WTC11 (cell line): ENCODE measurements at regions not wholly inside any gene's neighbourhood (a gene's known extent, or its start where the extent isn't known, plus 50 kb on each side); places are given as distances from the start of the nearest gene placed in this dataset.

Experiments used
- ATAC-seq: fragments of 200-7000 bp; cut with Tn5 transposase; 2 replicates; pipeline ENCODE4 v1.10.0; 2021; ENCODE audit warnings: mild to moderate bottlenecking, moderate library complexity
- CTCF ChIA-PET: fragments of 300-600 bp; sonication (Branson Sonifier 250); formaldehyde crosslinking; loops from one replicate; lab custom pipeline; 2021; ENCODE audit warnings: antibody characterized with exemption; lab: Charles Lee
- POLR2A ChIA-PET: fragments of 350-600 bp; sonication (Branson Sonifier 250); formaldehyde crosslinking; loops from one replicate; lab custom pipeline; 2021; ENCODE audit warnings: antibody characterized with exemption; lab: Charles Lee
- DNase-seq: peaks from one replicate; pipeline ENCODE4 v3.0.0; 2021; ENCODE audit warnings: low spot score
- H3K27ac Mint-ChIP-seq: 2 replicates; pipeline ENCODE4 v1.8.0; 2021; ENCODE audit warnings: mixed read lengths
- H3K27me3 Mint-ChIP-seq: 2 replicates; pipeline ENCODE4 v1.8.0; 2021; ENCODE audit warnings: low read depth, mild to moderate bottlenecking, moderate library complexity, mixed read lengths
- H3K36me3 Mint-ChIP-seq: 2 replicates; pipeline ENCODE4 v1.8.0; 2021; ENCODE audit warnings: mixed read lengths
- H3K4me1 Mint-ChIP-seq: 2 replicates; pipeline ENCODE4 v1.8.0; 2022; ENCODE audit warnings: mixed read lengths
- H3K4me3 Mint-ChIP-seq: 2 replicates; pipeline ENCODE4 v1.8.0; 2021; ENCODE audit warnings: mild to moderate bottlenecking, moderate library complexity, mixed read lengths
- H3K9me3 Mint-ChIP-seq: 2 replicates; pipeline ENCODE4 v1.8.0; 2021; ENCODE audit warnings: mixed read lengths
- EMX1 ChIP-seq: fragments of 250-450 bp; sonication (Bioruptor Pico); IDR thresholded peaks from 2 replicates; pipeline ENCODE4 v1.8.0; 2021; ENCODE audit warnings: mild to moderate bottlenecking
- ESRRA ChIP-seq: sonication (generic); formaldehyde crosslinking; IDR thresholded peaks from 2 replicates; pipeline ENCODE4 v1.8.1; 2022; ENCODE audit warnings: mild to moderate bottlenecking, missing genetic modification reagents, borderline replicate concordance
- FOXK1 ChIP-seq: sonication (generic); formaldehyde crosslinking; IDR thresholded peaks from 2 replicates; pipeline ENCODE4 v1.8.0; 2022; ENCODE audit warnings: mild to moderate bottlenecking, moderate library complexity, missing genetic modification reagents
- GRHL2 ChIP-seq: fragments of 250-450 bp; sonication (Bioruptor Pico); IDR thresholded peaks from 2 replicates; pipeline ENCODE4 v1.8.0; 2022; ENCODE audit warnings: mild to moderate bottlenecking, moderate library complexity; ENCODE audit not compliant: insufficient replicate concordance, severe bottlenecking
- IRF2 ChIP-seq: sonication (generic); formaldehyde crosslinking; IDR thresholded peaks from 2 replicates; pipeline ENCODE4 v1.8.0; 2022; ENCODE audit warnings: low read depth, missing genetic modification reagents, borderline replicate concordance
- JAZF1 ChIP-seq: fragments of 250-450 bp; sonication (Bioruptor Pico); IDR thresholded peaks from 2 replicates; pipeline ENCODE4 v1.9.0; 2021; ENCODE audit warnings: moderate library complexity, mild to moderate bottlenecking, inconsistent platforms
- JUN ChIP-seq: sonication (generic); formaldehyde crosslinking; IDR thresholded peaks from 2 replicates; pipeline ENCODE4 v1.8.0; 2023; ENCODE audit warnings: mild to moderate bottlenecking, missing genetic modification reagents
- MYBL2 ChIP-seq: sonication (generic); formaldehyde crosslinking; IDR thresholded peaks from 2 replicates; pipeline ENCODE4 v1.8.1; 2023; ENCODE audit warnings: mild to moderate bottlenecking, moderate library complexity, missing genetic modification reagents
- RELA ChIP-seq: sonication (generic); formaldehyde crosslinking; IDR thresholded peaks from 2 replicates; pipeline ENCODE4 v1.8.1; 2022; ENCODE audit warnings: missing genetic modification reagents, mild to moderate bottlenecking, borderline replicate concordance
- RORB ChIP-seq: fragments of 250-450 bp; sonication (Bioruptor Pico); IDR thresholded peaks from 2 replicates; pipeline ENCODE4 v1.9.0; 2021; ENCODE audit warnings: mild to moderate bottlenecking
- SMAD4 ChIP-seq: sonication (generic); formaldehyde crosslinking; IDR thresholded peaks from 2 replicates; pipeline ENCODE4 v1.8.0; 2022; ENCODE audit warnings: mild to moderate bottlenecking, missing genetic modification reagents
- TEAD1 ChIP-seq: sonication (generic); formaldehyde crosslinking; IDR thresholded peaks from 2 replicates; pipeline ENCODE4 v1.8.0; 2022; ENCODE audit warnings: mild to moderate bottlenecking, missing genetic modification reagents
- ZNF138 ChIP-seq: sonication (generic); formaldehyde crosslinking; conservative IDR thresholded peaks from 2 replicates; pipeline ENCODE4 v1.8.1; 2022; ENCODE audit warnings: mild to moderate bottlenecking, moderate library complexity, missing genetic modification reagents
- ZNF232 ChIP-seq: sonication (generic); formaldehyde crosslinking; IDR thresholded peaks from 2 replicates; pipeline ENCODE4 v1.8.0; 2022; ENCODE audit warnings: mild to moderate bottlenecking, missing genetic modification reagents
- ZNF423 ChIP-seq: fragments of 250-450 bp; sonication (Bioruptor Pico); IDR thresholded peaks from 2 replicates; pipeline ENCODE4 v2.1.2; 2022; ENCODE audit warnings: mild to moderate bottlenecking, moderate library complexity
- TF ChIP-seq, protein P1 (sequence below): sonication (generic); formaldehyde crosslinking; IDR thresholded peaks from 2 replicates; pipeline ENCODE4 v1.8.0; 2023; ENCODE audit warnings: missing genetic modification reagents
- TF ChIP-seq, protein P2 (sequence below): sonication (generic); formaldehyde crosslinking; IDR thresholded peaks from 2 replicates; pipeline ENCODE4 v1.8.0; 2022; ENCODE audit warnings: mild to moderate bottlenecking, missing genetic modification reagents
- TF ChIP-seq, protein P3 (sequence below): sonication (generic); formaldehyde crosslinking; IDR thresholded peaks from 2 replicates; pipeline ENCODE4 v1.8.0; 2023; ENCODE audit warnings: missing genetic modification reagents, mild to moderate bottlenecking, borderline replicate concordance
- TF ChIP-seq, protein P4 (sequence below): sonication (generic); formaldehyde crosslinking; IDR thresholded peaks from 2 replicates; pipeline ENCODE4 v1.8.0; 2022; ENCODE audit warnings: mild to moderate bottlenecking, missing genetic modification reagents
- TF ChIP-seq, protein P5 (sequence below): fragments of 250-450 bp; sonication (Bioruptor Pico); IDR thresholded peaks from 2 replicates; pipeline ENCODE4 v2.1.2; 2022; ENCODE audit warnings: mild to moderate bottlenecking, moderate library complexity
- TF ChIP-seq, protein P6 (sequence below): sonication (generic); formaldehyde crosslinking; IDR thresholded peaks from 2 replicates; pipeline ENCODE4 v1.8.1; 2022; ENCODE audit warnings: mild to moderate bottlenecking, moderate library complexity, missing genetic modification reagents
- TF ChIP-seq, protein P7 (sequence below): sonication (generic); formaldehyde crosslinking; IDR thresholded peaks from 2 replicates; pipeline ENCODE4 v1.8.1; 2022; ENCODE audit warnings: mild to moderate bottlenecking, missing genetic modification reagents, moderate library complexity, borderline replicate concordance
- TF ChIP-seq, protein P8 (sequence below): sonication (generic); formaldehyde crosslinking; IDR thresholded peaks from 2 replicates; pipeline ENCODE4 v1.8.1; 2022; ENCODE audit warnings: missing genetic modification reagents, borderline replicate concordance
- TF ChIP-seq, protein P9 (sequence below): fragments of 250-450 bp; sonication (Bioruptor Pico); IDR thresholded peaks from 2 replicates; pipeline ENCODE4 v1.9.0; 2021; ENCODE audit warnings: moderate library complexity, mild to moderate bottlenecking, inconsistent platforms, borderline replicate concordance

DNA sequence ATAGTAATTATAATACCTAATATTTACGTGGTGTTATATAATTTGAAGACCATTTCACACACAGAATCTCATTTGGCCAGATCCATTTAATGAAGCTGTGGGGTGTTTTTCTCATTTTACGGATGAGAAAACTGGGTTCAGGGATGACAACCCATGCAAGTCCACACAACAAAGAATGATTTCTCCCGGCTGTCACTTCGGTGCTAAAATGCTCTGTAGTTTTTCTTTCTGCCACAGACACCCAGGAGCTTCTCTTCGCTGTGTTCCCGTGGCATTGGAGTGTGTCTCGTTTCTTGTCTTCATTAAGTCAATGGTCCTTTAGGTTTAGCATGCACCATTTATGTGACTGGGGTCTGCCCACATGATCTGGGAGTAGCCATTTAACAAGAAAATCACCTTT is 308.5 kb downstream of the ENC1 start:
- Mint-ChIP-seq H3K36me3 (no peaks in the 10 kb centered on the region), H3K9me3 (no peaks in the 10 kb centered on the region), H3K4me3 (no peak overlapping the region), H3K4me1 (peaks cover 10% of the 10 kb centered on the region), H3K27me3 (no peaks in the 10 kb centered on the region), H3K27ac (no peak overlapping the region)
- TF ChIP-seq, protein P1, sequence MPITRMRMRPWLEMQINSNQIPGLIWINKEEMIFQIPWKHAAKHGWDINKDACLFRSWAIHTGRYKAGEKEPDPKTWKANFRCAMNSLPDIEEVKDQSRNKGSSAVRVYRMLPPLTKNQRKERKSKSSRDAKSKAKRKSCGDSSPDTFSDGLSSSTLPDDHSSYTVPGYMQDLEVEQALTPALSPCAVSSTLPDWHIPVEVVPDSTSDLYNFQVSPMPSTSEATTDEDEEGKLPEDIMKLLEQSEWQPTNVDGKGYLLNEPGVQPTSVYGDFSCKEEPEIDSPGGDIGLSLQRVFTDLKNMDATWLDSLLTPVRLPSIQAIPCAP (CRISPR knock-in tag), result no peak
- TF ChIP-seq MYBL2 (no peak), RORB (CRISPR knock-in tag) (no peak), ESRRA (CRISPR knock-in tag) (no peak), IRF2 (CRISPR knock-in tag) (no peak), SMAD4 (CRISPR knock-in tag) (no peak), FOXK1 (CRISPR knock-in tag) (no peak), ZNF138 (CRISPR knock-in tag) (no peak), GRHL2 (CRISPR knock-in tag) (no peak), TEAD1 (CRISPR knock-in tag) (no peak), JUN (CRISPR knock-in tag) (no peak)
- TF ChIP-seq, protein P2, sequence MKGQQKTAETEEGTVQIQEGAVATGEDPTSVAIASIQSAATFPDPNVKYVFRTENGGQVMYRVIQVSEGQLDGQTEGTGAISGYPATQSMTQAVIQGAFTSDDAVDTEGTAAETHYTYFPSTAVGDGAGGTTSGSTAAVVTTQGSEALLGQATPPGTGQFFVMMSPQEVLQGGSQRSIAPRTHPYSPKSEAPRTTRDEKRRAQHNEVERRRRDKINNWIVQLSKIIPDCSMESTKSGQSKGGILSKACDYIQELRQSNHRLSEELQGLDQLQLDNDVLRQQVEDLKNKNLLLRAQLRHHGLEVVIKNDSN, result no peak
- TF ChIP-seq, protein P3, sequence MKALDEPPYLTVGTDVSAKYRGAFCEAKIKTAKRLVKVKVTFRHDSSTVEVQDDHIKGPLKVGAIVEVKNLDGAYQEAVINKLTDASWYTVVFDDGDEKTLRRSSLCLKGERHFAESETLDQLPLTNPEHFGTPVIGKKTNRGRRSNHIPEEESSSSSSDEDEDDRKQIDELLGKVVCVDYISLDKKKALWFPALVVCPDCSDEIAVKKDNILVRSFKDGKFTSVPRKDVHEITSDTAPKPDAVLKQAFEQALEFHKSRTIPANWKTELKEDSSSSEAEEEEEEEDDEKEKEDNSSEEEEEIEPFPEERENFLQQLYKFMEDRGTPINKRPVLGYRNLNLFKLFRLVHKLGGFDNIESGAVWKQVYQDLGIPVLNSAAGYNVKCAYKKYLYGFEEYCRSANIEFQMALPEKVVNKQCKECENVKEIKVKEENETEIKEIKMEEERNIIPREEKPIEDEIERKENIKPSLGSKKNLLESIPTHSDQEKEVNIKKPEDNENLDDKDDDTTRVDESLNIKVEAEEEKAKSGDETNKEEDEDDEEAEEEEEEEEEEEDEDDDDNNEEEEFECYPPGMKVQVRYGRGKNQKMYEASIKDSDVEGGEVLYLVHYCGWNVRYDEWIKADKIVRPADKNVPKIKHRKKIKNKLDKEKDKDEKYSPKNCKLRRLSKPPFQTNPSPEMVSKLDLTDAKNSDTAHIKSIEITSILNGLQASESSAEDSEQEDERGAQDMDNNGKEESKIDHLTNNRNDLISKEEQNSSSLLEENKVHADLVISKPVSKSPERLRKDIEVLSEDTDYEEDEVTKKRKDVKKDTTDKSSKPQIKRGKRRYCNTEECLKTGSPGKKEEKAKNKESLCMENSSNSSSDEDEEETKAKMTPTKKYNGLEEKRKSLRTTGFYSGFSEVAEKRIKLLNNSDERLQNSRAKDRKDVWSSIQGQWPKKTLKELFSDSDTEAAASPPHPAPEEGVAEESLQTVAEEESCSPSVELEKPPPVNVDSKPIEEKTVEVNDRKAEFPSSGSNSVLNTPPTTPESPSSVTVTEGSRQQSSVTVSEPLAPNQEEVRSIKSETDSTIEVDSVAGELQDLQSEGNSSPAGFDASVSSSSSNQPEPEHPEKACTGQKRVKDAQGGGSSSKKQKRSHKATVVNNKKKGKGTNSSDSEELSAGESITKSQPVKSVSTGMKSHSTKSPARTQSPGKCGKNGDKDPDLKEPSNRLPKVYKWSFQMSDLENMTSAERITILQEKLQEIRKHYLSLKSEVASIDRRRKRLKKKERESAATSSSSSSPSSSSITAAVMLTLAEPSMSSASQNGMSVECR (CRISPR knock-in tag), result no peak
- TF ChIP-seq, protein P4, sequence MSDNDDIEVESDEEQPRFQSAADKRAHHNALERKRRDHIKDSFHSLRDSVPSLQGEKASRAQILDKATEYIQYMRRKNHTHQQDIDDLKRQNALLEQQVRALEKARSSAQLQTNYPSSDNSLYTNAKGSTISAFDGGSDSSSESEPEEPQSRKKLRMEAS (CRISPR knock-in tag), result no peak
- TF ChIP-seq, protein P5, sequence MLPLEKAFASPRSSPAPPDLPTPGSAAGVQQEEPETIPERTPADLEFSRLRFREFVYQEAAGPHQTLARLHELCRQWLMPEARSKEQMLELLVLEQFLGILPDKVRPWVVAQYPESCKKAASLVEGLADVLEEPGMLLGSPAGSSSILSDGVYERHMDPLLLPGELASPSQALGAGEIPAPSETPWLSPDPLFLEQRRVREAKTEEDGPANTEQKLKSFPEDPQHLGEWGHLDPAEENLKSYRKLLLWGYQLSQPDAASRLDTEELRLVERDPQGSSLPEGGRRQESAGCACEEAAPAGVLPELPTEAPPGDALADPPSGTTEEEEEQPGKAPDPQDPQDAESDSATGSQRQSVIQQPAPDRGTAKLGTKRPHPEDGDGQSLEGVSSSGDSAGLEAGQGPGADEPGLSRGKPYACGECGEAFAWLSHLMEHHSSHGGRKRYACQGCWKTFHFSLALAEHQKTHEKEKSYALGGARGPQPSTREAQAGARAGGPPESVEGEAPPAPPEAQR (CRISPR knock-in tag), result no peak
- TF ChIP-seq, protein P6, sequence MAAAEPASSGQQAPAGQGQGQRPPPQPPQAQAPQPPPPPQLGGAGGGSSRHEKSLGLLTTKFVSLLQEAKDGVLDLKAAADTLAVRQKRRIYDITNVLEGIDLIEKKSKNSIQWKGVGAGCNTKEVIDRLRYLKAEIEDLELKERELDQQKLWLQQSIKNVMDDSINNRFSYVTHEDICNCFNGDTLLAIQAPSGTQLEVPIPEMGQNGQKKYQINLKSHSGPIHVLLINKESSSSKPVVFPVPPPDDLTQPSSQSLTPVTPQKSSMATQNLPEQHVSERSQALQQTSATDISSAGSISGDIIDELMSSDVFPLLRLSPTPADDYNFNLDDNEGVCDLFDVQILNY (CRISPR knock-in tag), result no peak
- CTCF ChIA-PET, result no interaction called here
- DNase-seq, result no peak
- POLR2A ChIA-PET, result no interaction called here
- ATAC-seq, result no peak

DNA sequence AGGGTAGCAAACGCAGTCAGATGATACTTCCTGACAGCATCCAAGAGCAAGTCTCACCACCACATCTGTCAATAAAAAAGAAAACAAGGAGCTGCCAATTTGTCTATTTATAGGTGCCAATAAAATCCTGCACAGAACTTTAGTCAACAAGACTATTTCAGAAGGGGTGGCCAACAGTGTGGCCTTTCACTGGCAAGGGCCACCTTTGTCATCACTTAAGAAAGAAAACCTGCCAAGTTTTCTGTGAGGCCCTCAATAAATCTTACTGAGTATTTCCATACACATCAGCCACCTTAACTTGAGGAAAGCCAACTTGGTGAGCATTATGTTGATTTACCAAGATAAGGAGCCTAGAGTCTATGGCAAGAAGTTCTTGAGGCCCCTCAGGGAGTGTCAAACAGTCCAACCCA is 312.3 kb downstream of the ENC1 start:
- CTCF ChIA-PET, result no interaction called here
- no peak for TF ChIP-seq ZNF423 (CRISPR knock-in tag)
- no peak for TF ChIP-seq ZNF232 (CRISPR knock-in tag)
- TF ChIP-seq, protein P7, sequence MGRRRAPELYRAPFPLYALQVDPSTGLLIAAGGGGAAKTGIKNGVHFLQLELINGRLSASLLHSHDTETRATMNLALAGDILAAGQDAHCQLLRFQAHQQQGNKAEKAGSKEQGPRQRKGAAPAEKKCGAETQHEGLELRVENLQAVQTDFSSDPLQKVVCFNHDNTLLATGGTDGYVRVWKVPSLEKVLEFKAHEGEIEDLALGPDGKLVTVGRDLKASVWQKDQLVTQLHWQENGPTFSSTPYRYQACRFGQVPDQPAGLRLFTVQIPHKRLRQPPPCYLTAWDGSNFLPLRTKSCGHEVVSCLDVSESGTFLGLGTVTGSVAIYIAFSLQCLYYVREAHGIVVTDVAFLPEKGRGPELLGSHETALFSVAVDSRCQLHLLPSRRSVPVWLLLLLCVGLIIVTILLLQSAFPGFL (CRISPR knock-in tag), result no peak
- TF ChIP-seq JAZF1 (CRISPR knock-in tag), result no peak
- TF ChIP-seq, protein P8, sequence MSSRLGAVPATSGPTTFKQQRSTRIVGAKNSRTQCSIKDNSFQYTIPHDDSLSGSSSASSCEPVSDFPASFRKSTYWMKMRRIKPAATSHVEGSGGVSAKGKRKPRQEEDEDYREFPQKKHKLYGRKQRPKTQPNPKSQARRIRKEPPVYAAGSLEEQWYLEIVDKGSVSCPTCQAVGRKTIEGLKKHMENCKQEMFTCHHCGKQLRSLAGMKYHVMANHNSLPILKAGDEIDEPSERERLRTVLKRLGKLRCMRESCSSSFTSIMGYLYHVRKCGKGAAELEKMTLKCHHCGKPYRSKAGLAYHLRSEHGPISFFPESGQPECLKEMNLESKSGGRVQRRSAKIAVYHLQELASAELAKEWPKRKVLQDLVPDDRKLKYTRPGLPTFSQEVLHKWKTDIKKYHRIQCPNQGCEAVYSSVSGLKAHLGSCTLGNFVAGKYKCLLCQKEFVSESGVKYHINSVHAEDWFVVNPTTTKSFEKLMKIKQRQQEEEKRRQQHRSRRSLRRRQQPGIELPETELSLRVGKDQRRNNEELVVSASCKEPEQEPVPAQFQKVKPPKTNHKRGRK (CRISPR knock-in tag), result no peak
- TF ChIP-seq EMX1 (CRISPR knock-in tag), result no peak
- TF ChIP-seq, protein P9, sequence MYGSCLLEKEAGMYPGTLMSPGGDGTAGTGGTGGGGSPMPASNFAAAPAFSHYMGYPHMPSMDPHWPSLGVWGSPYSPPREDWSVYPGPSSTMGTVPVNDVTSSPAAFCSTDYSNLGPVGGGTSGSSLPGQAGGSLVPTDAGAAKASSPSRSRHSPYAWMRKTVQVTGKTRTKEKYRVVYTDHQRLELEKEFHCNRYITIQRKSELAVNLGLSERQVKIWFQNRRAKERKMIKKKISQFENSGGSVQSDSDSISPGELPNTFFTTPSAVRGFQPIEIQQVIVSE, result no peak
- TF ChIP-seq RELA (CRISPR knock-in tag), result no peak

More for the DNA sequence above, 312.3 kb downstream of the ENC1 start:
- Mint-ChIP-seq H3K4me1 (peaks cover 11% of the 10 kb centered on the region), H3K4me3 (no peak overlapping the region), H3K36me3 (no peaks in the 10 kb centered on the region), H3K27me3 (no peaks in the 10 kb centered on the region), H3K27ac (no peak overlapping the region), H3K9me3 (0 out of 2 replicates have a peak, but pooled peaks cover 3% of the 10 kb centered on the region)
- ATAC-seq (no peak), DNase-seq (no peak)
- POLR2A ChIA-PET, result no interaction called here
